ENCODE measurements at regions not wholly inside any gene's neighbourhood (a gene's known extent, or its start where the extent isn't known, plus 50 kb on each side); places are given as distances from the start of the nearest gene placed in this dataset.

DNA sequence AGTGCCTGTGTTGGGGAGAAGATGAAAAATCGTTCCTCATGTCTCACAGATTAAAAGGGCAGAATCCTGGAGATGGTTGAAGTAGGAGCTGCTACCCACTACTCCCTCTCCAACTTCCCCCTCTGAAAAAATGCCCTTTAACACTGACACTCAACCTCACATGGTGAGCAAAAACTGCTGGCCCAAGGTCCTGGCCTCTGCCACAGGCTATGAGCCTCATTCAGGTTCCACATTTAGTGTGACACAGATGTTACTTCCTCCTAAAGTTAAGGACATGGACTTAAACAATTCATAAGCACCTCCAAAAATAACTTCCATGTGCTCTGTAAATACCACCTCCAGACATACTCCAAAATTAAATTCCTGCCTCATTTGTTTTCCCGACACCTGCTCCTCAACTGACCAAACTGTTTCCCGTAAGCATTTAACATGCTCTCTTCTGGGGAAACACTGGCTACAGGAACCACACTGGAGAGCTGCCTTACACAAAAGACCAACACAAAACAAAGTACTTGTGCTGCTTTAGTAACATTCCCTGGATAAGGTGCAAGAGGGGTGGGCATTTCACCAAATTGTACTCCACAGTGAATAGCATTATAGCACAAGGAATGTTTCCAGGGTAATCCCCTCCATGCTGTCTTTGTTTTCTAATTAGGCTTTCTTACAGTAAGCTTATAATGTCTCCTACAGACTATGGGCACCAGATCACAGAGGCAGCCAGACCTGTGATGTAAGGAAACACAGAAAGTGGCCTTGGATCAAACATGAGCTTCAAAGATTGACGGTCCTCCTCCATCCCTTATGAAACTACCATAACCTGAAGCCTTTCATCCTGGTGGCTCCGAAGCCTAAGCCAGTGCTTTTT, 57.0 kb downstream of the PHLDA1 start:
- no peak for DNase-seq (ENCODE audit: low spot score)

DNA sequence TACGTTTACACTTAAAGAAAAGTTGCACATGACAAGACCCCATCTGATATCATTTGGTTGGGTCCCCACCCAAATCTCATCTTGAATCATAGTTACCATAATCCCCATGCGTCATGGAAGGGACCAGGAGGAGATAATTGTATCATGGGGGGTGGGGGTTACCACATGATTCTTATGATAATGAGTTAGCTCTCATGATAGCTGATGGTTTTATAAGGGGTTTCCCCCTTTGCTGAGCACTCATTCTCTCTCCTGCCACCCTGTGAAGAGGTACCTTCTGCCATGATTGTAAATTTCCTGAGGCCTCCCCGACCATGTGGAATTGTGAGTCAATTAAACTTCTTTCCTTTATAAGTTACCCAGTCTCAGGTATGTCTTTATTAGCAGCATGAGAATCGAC, 60.3 kb downstream of the PHLDA1 start:
- no peak for DNase-seq (ENCODE audit: low spot score)

DNA sequence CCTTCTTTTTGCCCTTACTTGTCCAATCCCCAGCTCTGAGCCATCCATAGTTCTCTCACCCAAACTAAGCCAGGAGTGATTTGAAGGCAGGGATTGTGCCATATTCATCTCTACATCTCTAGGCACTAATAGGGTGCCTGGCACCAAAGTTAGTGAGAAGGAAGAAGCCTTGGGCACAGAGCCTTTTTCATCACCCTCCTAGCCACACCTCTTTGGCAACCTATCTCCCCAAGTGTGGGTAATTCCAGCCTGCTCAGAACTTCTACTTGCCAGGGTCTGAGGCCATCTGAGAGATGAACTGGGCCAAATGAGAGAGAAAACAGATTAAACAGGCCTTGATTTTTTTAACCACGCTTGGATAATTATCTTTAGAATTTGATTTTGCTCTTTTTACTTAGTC, 61.3 kb downstream of the PHLDA1 start:
- no peak for DNase-seq (ENCODE audit: low spot score)

DNA sequence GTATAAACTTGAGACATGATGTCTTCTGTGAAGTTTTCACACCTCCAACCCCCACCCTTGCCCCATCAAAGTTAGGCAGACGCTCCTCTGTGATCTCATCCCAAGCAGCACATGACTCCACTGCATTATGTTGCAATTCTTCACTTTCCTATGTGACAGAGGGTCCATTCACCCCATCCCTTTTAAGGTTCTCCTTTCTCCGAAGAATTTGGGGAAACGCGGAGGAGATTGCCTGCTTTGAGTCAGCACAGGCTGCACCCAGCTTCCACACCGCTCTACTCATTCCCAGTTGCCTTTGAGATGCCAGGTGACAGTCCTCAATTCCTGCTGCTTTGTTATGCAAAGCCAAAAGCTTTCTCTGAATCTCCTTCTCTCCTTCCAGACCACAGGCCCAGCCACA, 61.8 kb downstream of the PHLDA1 start:
- DNase-seq (ENCODE audit: low spot score), result no peak

DNA sequence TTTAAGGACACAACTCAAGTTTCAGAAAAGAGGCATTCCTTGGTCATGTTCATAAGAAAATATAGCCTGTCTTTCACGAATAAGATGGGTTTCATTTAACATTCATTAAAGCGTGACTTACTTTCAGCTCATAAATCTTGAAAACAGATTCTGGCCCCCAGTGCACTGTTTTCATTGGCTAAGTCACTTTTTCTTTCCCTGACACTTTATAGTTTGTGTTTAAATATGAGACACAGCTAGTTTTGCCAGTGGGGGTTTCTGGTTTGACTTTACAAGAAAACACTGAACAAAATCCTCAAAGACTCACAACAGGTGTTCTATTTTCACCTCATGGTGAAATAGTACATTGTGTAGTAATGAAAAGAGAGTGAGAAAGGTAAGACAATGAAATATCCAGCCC, 65.9 kb downstream of the PHLDA1 start:
- no peak for DNase-seq (ENCODE audit: low spot score)

DNA sequence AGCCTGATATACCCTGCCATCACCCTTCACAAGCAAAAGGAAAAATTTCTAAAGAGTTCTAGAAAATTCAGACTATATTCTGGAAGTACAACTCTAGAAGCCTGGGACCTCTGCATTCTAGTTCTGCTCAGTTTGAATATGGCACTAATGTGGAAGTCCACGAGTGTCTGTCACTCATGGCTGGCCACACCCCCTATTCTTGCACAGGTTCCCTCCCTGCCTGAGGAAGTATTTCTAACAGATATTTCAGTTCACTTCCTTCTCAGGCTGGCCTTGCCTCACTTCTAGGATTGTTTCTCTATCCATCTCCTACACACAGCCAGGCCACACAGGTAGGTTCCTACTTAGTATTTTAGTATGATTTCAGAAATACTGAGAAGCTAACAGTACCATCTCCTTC, 67.4 kb downstream of the PHLDA1 start:
- peak; percentile 37 for DNase-seq (ENCODE audit: low spot score)

DNA sequence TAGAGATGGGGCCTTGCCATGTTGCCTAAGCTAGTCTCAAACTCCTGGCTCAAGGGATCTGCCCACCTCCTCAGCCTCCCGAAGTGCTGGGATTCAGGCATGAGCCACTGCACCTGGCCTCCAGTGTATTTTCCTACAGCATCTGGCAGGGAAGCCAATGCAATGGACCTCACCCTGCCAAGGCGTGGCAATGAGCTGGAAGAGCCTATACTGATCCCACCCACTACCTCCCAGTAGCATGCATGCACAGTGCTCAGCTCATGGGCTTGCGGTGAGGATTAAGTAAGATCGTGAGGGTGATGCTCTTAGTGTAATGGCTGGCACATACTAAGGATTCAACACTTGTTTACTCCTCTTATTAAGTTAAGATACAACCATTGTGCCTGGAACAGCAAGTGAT, 69.7 kb downstream of the PHLDA1 start:
- no peak for DNase-seq (ENCODE audit: low spot score)

DNA sequence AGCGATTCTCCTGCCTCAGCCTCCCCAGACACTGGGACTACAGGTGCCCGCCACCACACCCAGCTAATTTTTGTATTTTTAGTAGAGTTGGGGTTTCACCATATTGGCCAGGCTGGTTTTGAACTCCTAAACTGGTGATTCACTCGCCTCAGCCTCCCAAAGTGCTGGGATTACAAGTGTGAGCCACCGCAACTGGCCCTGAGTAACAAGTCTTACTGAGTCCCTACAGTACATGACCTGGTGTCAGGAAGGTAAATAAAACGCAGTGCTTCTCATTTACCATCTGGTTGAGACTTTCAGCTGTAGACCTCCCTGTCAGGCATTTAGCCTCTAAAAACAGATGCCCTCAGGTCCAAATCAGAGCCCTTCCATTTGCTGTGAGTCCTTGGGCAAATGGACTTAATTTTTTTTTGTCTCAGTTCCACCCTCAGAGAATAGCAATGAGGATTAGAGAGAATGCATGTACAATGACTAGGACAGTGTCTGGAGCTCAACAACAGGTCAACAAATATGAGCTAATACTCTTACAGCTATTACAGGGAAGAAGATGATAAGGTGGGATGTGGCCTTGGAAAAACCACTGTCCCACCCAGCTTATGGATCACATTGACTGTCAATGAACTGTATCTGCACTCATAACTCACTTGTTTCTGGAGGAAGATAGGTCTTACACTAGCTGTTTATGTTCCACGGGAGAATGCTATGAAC, 70.5 kb downstream of the PHLDA1 start:
- DNase-seq (ENCODE audit: low spot score), result no peak

DNA sequence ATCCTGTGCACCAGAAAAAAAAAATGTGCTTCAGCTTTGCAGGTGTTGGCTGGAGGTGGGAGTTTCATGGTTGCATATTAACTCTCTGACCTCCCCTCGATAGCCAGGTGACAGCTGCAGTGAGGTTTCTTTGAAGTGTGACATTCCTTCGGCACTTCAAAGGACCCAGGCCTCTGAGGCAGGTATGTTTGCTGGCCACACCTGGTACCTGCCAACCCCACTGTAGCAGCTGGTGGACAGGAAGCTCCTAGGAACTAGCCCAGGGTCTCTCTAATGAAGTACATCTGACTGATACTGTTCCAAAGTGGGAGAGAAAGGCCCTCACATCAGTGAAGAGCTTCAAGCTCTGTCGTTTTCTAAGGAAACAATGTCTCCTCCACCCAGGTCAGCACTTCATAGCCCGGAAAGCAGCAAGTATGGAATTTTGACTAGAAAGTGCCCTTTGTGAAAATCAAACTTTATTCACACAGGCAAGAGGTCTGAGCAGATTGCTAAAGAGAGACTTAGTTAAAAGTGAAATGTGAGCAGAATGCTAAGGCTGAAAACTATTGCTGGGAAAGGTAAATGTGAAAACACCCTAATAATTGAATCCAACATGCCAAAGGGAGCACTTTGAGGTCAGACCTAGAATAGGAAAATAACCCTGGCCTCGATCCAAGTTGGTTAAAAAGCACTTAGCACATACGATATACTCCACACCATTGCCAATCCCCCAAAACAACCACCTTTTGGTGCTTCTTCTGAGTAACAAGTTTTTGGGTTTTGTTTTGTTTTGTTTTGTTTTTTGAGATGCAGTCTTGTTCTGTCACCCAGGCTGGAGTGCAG, 71.3 kb downstream of the PHLDA1 start:
- peak; percentile 80 for DNase-seq (ENCODE audit: low spot score)

DNA sequence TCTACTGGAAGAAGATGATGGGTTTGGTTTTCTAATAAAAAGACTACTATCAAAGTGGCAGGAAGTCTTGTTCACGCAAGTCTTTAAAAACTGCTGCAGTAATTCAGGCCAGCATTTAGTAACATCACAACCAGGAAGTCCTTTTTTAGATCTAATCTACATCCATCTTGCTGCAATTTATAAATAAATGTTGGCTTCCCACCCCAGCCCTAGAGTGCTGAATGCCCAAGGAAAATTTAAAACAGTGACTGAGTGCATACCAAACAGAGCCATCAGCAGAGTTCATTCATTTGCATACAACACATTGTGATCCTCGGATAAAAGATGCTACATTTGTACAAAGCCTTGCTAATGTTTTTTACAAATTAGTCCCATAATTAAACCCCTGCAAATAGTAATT, 72.1 kb downstream of the PHLDA1 start:
- DNase-seq (ENCODE audit: low spot score), result no peak

DNA sequence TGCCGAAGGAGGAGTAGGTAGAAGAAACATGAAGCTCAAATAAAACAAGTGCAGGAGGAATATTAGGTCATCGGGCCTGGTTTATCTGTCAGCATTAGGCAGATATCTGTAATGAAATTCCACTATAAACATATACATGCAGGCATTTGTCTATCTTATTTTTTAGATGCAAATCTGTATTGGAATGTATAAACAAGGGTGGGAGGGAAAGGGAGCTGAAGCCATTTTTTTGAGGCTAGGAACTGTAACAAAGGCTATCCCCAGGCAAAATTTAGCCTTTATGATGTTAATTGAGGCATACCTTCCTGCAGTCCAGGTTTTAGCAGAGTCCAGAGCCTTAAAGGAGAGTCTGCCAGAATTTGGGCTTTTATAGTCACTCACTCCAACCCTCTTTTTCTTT, 72.5 kb downstream of the PHLDA1 start:
- no peak for DNase-seq (ENCODE audit: low spot score)

DNA sequence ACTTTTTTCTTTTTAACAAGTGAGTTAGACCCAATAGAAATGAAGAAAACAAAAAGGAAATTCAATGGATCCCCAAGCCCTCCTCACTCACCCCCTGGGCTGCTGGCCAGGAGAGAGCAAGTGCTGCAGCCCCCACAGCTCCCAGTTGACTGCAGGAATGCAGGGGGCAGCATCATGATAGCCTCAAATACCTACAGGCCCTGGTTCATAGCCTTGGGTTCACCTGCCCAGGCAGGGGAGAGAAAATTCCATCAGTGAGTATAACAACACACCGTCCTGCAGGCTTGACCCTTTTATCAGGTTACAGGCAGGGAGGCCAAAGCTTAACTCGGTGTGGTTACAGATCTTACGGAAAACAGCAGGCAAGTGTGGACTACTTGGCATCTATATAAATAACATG, 76.3 kb downstream of the PHLDA1 start:
- DNase-seq (ENCODE audit: low spot score), result no peak

DNA sequence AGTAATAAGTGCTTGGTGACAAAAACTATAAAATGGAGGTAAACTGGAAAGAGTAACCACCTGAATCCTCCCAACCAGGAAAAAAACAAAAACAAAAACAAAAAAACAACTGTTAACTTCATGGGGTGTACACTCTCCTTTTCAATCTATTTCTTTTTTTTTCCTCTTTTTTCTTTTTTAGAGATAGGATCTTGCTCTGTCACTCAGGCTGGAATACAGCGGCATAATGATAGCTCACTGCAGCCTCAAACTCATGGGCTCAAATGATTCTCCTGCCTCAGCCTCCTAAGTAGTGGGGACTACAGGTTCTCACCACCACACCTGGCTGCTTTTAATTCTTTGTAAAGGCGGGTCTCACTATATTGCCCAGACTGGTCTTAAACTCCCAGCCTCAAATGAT, 76.8 kb downstream of the PHLDA1 start:
- no peak for DNase-seq (ENCODE audit: low spot score)

DNA sequence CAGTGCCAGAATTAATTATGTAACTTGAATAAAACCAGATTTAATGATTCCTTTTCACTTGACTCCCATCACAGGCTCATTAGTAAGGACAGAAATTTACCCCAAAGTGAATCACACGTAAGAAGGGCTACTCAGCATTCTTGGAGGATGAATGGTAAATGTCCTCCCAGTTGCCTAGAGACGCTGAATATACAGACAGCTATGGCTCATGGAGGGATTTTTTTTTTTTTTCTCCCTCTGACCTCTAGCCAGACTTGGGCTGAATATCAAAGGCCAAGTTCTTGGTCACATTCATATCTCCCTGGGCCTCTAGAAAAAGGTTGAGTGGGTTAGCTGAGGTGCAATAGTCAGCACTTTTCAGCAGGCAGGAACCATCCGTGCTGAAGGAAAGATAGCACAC, 77.5 kb downstream of the PHLDA1 start:
- DNase-seq (ENCODE audit: low spot score), result peak; percentile 99

DNA sequence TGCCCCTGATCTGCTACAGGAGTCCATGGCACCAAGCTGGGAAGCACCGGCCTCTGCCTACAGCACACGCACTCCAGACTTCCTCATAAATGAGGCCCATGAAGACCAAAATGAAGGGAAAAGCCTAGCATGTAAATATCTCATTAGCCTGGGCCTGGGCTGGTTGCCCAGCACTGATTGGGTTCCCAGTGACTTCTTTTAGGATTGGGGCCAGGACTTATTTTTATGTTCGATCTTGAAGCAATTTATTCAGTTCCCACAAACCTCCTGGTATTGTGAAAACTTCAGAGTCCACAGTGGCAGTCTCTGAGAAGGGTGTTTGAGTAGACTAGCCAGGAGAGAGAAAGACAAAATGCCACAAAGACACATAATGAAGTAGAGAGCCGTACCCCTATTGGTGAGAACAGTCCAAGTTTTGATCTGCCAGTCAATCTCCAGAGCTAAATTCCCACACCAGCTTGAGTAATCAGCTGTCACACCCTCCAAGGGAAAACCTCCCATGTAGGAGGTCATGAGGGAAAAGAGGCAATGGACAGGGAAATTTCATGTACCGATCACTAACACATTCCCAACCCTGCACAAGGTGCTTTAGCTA, 78.2 kb downstream of the PHLDA1 start:
- peak; percentile 76 for DNase-seq (ENCODE audit: low spot score)

DNA sequence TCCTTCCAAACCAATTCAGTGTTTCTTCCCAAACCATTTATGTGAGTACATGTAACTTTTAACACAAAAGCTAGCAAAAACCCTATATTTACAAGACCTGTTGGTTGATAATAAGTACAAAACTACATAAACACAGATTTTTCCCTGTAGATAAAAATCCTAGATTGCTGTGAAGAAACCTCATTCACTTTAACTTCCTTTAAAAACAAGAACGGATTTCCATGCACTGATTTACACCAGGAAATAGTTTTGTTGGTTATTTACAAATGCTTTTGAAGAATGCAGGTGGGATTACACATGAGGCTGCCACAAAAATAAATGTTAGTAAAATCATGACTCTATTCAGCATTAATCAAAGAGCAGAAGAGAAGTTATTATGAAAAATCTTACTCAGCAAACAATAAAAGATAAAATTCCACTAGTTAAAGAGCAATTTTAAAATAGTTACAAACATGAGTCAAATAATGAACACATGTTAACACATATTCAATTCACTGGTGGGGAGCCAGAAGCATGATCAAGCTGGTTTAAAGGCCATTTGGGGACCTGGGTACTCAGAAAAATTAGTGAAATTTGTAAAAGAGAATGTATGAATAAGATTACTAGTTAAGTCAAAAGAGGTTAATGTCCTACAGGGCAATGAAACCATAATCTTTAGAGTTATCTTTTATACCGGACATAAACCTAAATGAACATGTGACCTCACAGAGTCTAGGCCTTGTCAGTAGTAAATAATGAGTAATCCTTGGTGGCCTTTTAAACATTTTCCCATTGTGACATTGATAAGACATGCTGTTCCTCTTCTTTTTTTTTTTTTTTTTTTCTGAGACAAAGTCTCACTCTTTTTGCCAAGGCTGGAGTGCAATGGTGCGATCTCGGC, 79.9 kb downstream of the PHLDA1 start:
- DNase-seq (ENCODE audit: low spot score), result no peak

DNA sequence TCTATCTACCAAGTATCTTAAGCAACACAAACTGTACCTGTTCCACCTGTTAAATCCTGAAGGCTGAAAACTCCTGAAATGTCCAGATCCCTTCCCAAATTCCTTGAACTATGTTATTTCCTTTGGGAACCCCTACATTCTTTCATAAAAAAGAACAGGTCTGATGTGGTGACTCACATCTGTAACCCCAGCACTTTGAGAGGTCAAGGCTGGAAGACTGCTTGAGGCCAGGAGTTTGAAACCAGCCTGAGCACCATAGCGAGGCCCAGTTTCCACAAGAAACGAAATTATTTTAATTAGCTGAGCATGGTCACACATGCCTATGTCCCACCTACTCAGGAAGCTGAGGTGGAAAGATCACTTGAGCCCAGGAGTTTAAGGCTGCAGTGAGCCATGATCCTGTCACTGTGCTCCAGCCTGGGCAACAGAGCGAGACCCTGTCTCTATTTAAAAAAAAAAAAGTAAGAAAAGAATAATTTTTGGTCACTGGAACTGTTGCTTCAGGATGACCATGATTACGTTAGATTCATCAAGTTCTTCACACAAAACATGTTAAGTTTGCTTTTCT, 84.3 kb downstream of the PHLDA1 start:
- no peak for DNase-seq (ENCODE audit: low spot score)

DNA sequence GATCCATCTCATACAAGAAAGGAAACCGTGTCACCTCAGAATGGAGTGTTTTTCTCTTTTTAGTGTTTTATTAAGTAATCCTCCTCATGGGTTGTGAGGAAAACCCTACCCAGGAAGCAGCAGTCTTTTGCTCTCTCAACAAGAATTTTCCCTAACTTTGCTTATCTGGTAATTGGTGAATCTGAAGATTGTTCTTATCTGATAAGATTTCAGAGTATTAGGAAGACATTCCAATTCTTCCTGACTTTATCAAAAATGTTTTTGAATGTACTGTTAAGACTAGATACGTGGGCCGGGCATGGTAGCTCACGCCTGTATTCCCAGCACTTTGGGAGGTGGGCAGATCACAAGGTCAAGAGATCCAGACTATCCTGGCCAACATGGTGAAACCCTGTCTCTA, 86.0 kb downstream of the PHLDA1 start:
- no peak for DNase-seq (ENCODE audit: low spot score)

DNA sequence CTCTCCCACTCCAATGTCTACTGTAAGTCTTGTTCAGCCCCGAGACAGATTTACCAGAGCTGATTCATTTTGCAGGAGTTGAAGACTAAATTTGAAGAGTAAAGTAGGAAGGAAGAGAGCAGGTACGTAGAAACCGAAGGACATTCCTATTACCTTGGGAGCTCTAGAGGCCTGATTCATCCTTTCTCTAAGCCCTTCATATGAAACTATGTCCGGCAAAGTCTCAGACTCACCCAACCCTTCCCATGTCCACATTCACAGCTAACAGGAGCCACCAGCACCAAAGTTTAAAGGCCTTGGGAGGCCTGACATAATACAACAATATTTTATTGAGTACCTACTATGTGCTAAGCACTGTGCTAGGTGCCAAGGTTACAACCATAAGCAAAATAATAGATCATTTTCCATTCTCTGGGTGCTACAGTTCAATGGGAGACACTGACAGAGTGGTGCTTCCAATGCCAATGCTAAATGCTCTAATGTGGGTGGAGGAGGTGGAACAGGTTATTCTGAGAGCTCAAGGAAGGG, 86.6 kb downstream of the PHLDA1 start:
- DNase-seq (ENCODE audit: low spot score), result no peak

DNA sequence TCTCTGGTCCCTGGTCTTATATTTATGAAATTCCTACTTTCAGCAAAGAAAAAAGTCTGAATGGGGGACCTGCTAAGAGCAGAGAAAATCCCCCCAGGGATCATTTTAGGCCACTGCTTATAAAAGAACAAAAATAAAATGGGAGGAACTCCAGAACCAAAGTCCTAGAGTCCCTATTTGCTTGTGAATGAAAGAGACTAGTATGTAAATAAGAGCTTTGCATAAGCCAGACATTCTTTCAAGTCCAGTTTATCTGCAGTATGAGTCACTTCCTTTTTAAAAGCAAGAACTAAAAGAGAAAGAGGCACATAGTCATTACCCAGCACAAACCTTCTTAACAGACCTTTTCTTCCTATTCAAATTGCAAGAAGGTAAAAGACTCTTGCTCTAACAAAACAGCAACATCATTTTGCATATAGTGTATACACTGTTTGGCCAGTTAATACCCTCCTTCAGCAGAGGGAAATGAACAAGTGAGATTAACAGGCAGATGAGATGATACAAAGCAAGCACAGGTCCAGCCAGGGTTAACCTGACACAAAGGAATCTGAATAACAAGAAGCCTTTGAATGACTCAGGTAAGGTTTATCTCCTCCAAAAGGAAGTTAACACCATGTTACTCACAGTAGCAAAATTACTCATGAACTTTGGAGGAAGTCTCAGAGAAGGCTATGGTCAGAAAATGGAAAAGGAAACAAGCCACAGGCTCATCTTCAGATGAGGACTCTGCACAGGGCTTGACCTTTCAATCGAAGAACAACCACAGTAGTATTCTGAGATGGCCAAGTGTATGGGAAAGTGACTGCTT, 87.3 kb downstream of the PHLDA1 start:
- DNase-seq (ENCODE audit: low spot score), result peak; percentile 98

Data from kidney tubule cell (primary cell).